Natural killer cell treated with Interleukin-12 subunit alpha and Interleukin-12 subunit beta and Interleukin-15 and Interleukin-18, amount 100 ng/mL, for 72 hours (primary cell): ENCODE measurements at regions not wholly inside any gene's neighbourhood (a gene's known extent, or its start where the extent isn't known, plus 50 kb on each side); places are given as distances from the start of the nearest gene placed in this dataset.

Source experiments
- ATAC-seq, 2 donors: fragments of 150-1000 bp; cut with Tn5 transposase in 1 of 2; sonication (Bioruptor Pico), chemical (Tn5 transposase) in 1 of 2; 2 replicates each; pipeline ENCODE4 v1.10.0; 2021
- DNase-seq: peaks from one replicate; pipeline ENCODE4 v3.0.0; 2022; ENCODE audit warnings: low spot score
- H3K27ac Mint-ChIP-seq, 2 donors: 1 replicate in 1 of 2; 2 replicates in 1 of 2; pipeline ENCODE4 v1.8.0; 2022; ENCODE audit warnings: mixed read lengths in 2 of 2, mild to moderate bottlenecking in 1 of 2, moderate library complexity in 1 of 2
- H3K27me3 Mint-ChIP-seq, 2 donors: 1 replicate in 1 of 2; 2 replicates in 1 of 2; pipeline ENCODE4 v1.8.0; 2022; ENCODE audit warnings: mixed read lengths in 2 of 2
- H3K36me3 Mint-ChIP-seq: one replicate; pipeline ENCODE4 v1.8.0; 2022; ENCODE audit warnings: mixed read lengths
- H3K4me1 Mint-ChIP-seq, 2 donors: 1 replicate in 1 of 2; 2 replicates in 1 of 2; pipeline ENCODE4 v1.8.0; 2022; ENCODE audit warnings: low read depth in 2 of 2, mixed read lengths in 2 of 2, mild to moderate bottlenecking in 1 of 2
- H3K4me3 Mint-ChIP-seq: one replicate; pipeline ENCODE4 v1.8.0; 2022; ENCODE audit warnings: mixed read lengths
- H3K9me3 Mint-ChIP-seq: 2 replicates; pipeline ENCODE4 v1.8.0; 2022; ENCODE audit warnings: mixed read lengths

GRCh38 chr10:78759456-78760120 is 309.2 kb upstream of the ZMIZ1 start:
- H3K27me3 Mint-ChIP-seq: peaks cover 0 to 31% of the 10 kb centered on the region in 2 donors
- H3K4me1 Mint-ChIP-seq: peaks cover 7 to 13% of the 10 kb centered on the region in 2 donors
- no peaks in the 10 kb centered on the region for H3K36me3 Mint-ChIP-seq
- no peak overlapping the region for H3K27ac Mint-ChIP-seq
- ATAC-seq (no peak), DNase-seq (no peak)
- H3K4me3 Mint-ChIP-seq: no peak overlapping the region
- no peaks in the 10 kb centered on the region for H3K9me3 Mint-ChIP-seq

- no peak for ATAC-seq
- H3K4me1 Mint-ChIP-seq: peaks cover 7 to 13% of the 10 kb centered on the region in 2 donors
- no peak overlapping the region for H3K27ac Mint-ChIP-seq
- no peaks in the 10 kb centered on the region for H3K36me3 Mint-ChIP-seq
- H3K27me3 Mint-ChIP-seq: peaks cover 0 to 27% of the 10 kb centered on the region in 2 donors
- no peak for DNase-seq
- no peak overlapping the region for H3K4me3 Mint-ChIP-seq
- H3K9me3 Mint-ChIP-seq: no peaks in the 10 kb centered on the region
Observed at GRCh38 chr10:78760463-78761310, 308.1 kb upstream of the ZMIZ1 start.

GRCh38 chr10:78761311-78761781 is 307.4 kb upstream of the ZMIZ1 start:
- H3K36me3 Mint-ChIP-seq: no peaks in the 10 kb centered on the region
- ATAC-seq: no peak
- H3K9me3 Mint-ChIP-seq: no peaks in the 10 kb centered on the region
- DNase-seq: no peak
- no peak overlapping the region for H3K27ac Mint-ChIP-seq
- peaks cover 0 to 24% of the 10 kb centered on the region in 2 donors for H3K27me3 Mint-ChIP-seq
- no peak overlapping the region for H3K4me3 Mint-ChIP-seq
- peaks cover 7 to 10% of the 10 kb centered on the region in 2 donors for H3K4me1 Mint-ChIP-seq

- H3K4me3 Mint-ChIP-seq: no peak overlapping the region
- H3K27me3 Mint-ChIP-seq: peaks cover 0 to 21% of the 10 kb centered on the region in 2 donors
- H3K4me1 Mint-ChIP-seq: peaks cover 1 to 2% of the 10 kb centered on the region in 2 donors
- no peak for DNase-seq
- no peaks in the 10 kb centered on the region for H3K36me3 Mint-ChIP-seq
- no peak for ATAC-seq
- H3K9me3 Mint-ChIP-seq: no peaks in the 10 kb centered on the region
- H3K27ac Mint-ChIP-seq: no peak overlapping the region
Observed at GRCh38 chr10:78762086-78762630, 306.6 kb upstream of the ZMIZ1 start.

- no peak for DNase-seq
- Mint-ChIP-seq H3K27me3 (peaks cover 0 to 21% of the 10 kb centered on the region in 2 donors), H3K27ac (peak overlapping the region in 1 of 2 donors; percentile 31), H3K4me1 (no peaks in the 10 kb centered on the region), H3K4me3 (no peak overlapping the region), H3K36me3 (no peaks in the 10 kb centered on the region), H3K9me3 (no peaks in the 10 kb centered on the region)
- no peak for ATAC-seq
Observed at GRCh38 chr10:78763234-78763633, 305.5 kb upstream of the ZMIZ1 start.

- H3K4me3 Mint-ChIP-seq: no peak overlapping the region
- DNase-seq (no peak), ATAC-seq (peak; percentile 20 to 60)
Observed at GRCh38 chr10:78763651-78764395, 304.9 kb upstream of the ZMIZ1 start.

GRCh38 chr10:78764436-78764835 is 304.3 kb upstream of the ZMIZ1 start:
- no peak for DNase-seq
- ATAC-seq: no peak
- peaks cover 0 to 21% of the 10 kb centered on the region in 2 donors for H3K27me3 Mint-ChIP-seq
- H3K36me3 Mint-ChIP-seq: no peaks in the 10 kb centered on the region
- H3K9me3 Mint-ChIP-seq: no peaks in the 10 kb centered on the region
- H3K27ac Mint-ChIP-seq: no peak overlapping the region
- H3K4me3 Mint-ChIP-seq: no peak overlapping the region
- no peaks in the 10 kb centered on the region for H3K4me1 Mint-ChIP-seq

More at GRCh38 chr10:78763651-78764395, 304.9 kb upstream of the ZMIZ1 start:
- no peaks in the 10 kb centered on the region for H3K36me3 Mint-ChIP-seq
- H3K4me1 Mint-ChIP-seq: no peaks in the 10 kb centered on the region
- peak overlapping the region; percentile 31 to 34 for H3K27ac Mint-ChIP-seq
- H3K9me3 Mint-ChIP-seq: no peaks in the 10 kb centered on the region
- peaks cover 0 to 22% of the 10 kb centered on the region in 2 donors for H3K27me3 Mint-ChIP-seq

- H3K27me3 Mint-ChIP-seq: peaks cover 0 to 24% of the 10 kb centered on the region in 2 donors
- no peaks in the 10 kb centered on the region for H3K9me3 Mint-ChIP-seq
- H3K36me3 Mint-ChIP-seq: no peaks in the 10 kb centered on the region
- no peaks in the 10 kb centered on the region for H3K4me1 Mint-ChIP-seq
- DNase-seq: no peak
- H3K4me3 Mint-ChIP-seq: no peak overlapping the region
- no peak for ATAC-seq
- no peak overlapping the region for H3K27ac Mint-ChIP-seq
Observed at GRCh38 chr10:78764846-78765430, 303.8 kb upstream of the ZMIZ1 start.

- ATAC-seq (no peak), DNase-seq (no peak)
- Mint-ChIP-seq H3K27ac (no peak overlapping the region), H3K4me3 (no peak overlapping the region), H3K4me1 (no peaks in the 10 kb centered on the region), H3K36me3 (no peaks in the 10 kb centered on the region), H3K9me3 (no peaks in the 10 kb centered on the region), H3K27me3 (peaks cover 0 to 21% of the 10 kb centered on the region in 2 donors)
Observed at GRCh38 chr10:78765726-78766335, 302.9 kb upstream of the ZMIZ1 start.

- no peak for ATAC-seq
- H3K36me3 Mint-ChIP-seq: no peaks in the 10 kb centered on the region
- no peak for DNase-seq
- no peak overlapping the region for H3K27ac Mint-ChIP-seq
- no peaks in the 10 kb centered on the region for H3K4me1 Mint-ChIP-seq
- no peak overlapping the region for H3K4me3 Mint-ChIP-seq
- no peaks in the 10 kb centered on the region for H3K9me3 Mint-ChIP-seq
- peaks cover 0 to 19% of the 10 kb centered on the region in 2 donors for H3K27me3 Mint-ChIP-seq
Observed at GRCh38 chr10:78766603-78767002, 302.2 kb upstream of the ZMIZ1 start.

- Mint-ChIP-seq H3K4me1 (no peaks in the 10 kb centered on the region), H3K36me3 (no peaks in the 10 kb centered on the region), H3K27ac (no peak overlapping the region), H3K27me3 (peaks cover 0 to 11% of the 10 kb centered on the region in 2 donors), H3K9me3 (no peaks in the 10 kb centered on the region), H3K4me3 (no peak overlapping the region)
- no peak for ATAC-seq
- DNase-seq: no peak
Observed at GRCh38 chr10:78768041-78768835, 300.5 kb upstream of the ZMIZ1 start.

- Mint-ChIP-seq H3K27ac (no peak overlapping the region), H3K27me3 (peaks cover 0 to 9% of the 10 kb centered on the region in 2 donors), H3K4me3 (no peak overlapping the region), H3K4me1 (no peaks in the 10 kb centered on the region), H3K9me3 (no peaks in the 10 kb centered on the region), H3K36me3 (no peaks in the 10 kb centered on the region)
- DNase-seq (no peak), ATAC-seq (no peak)
Observed at GRCh38 chr10:78768876-78769275, 299.9 kb upstream of the ZMIZ1 start.
